ENCODE measurements at regions not wholly inside any gene's neighbourhood (a gene's known extent, or its start where the extent isn't known, plus 50 kb on each side); places are given as distances from the start of the nearest gene placed in this dataset.

DNA sequence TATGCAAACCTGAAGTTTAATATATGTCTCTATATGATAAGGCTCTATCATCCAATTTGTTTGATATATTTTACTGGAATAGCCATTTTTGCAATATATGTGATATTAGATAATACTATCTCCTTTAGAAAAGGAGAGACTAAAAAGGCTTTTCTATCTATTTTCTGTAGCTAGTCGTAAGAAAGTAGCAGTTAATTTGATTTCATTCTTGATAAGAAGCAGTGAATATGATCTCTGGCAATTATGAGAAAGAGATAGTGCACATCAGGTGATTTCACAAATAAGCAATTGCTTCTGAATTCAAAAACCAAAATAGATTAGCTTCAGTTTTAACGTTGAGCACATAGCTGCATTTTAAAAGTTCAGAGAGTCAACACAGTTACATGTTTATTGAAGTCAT is 1318.4 kb downstream of the CDH8 start:
- H2AFZ ChIP-seq, result no peak overlapping the region
- no peak overlapping the region for H3K4me3 ChIP-seq
- BruUV-seq (replicated peaks), result no TSS peak
- H3K4me2 ChIP-seq, result no peak overlapping the region
- no peaks in the 10 kb centered on the region for H3F3A ChIP-seq (ENCODE audit: insufficient read depth, low read depth)
- no peaks in the 10 kb centered on the region; the same call in 1 of the 2 replicates for H3K9me3 ChIP-seq (ENCODE audit: insufficient read depth, low read depth)
- no peaks in the 10 kb centered on the region for H4K20me1 ChIP-seq (ENCODE audit: insufficient read depth)
- H3K9me2 ChIP-seq (ENCODE audit: insufficient read depth), result no peaks in the 10 kb centered on the region
- DNase-seq, result no peak
- H3K4me1 ChIP-seq (replicated peaks; ENCODE audit: insufficient read depth), result no peaks in the 10 kb centered on the region
- H3K27me3 ChIP-seq (ENCODE audit: insufficient read depth, low read depth), result no peaks in the 10 kb centered on the region
- no peaks in the 10 kb centered on the region for H3K79me2 ChIP-seq (ENCODE audit: low read depth)
- TF ChIP-seq EZH2 (IDR thresholded peaks at IDR 0.05; ENCODE audit: low read depth), result no peak
- TF ChIP-seq, protein P1, sequence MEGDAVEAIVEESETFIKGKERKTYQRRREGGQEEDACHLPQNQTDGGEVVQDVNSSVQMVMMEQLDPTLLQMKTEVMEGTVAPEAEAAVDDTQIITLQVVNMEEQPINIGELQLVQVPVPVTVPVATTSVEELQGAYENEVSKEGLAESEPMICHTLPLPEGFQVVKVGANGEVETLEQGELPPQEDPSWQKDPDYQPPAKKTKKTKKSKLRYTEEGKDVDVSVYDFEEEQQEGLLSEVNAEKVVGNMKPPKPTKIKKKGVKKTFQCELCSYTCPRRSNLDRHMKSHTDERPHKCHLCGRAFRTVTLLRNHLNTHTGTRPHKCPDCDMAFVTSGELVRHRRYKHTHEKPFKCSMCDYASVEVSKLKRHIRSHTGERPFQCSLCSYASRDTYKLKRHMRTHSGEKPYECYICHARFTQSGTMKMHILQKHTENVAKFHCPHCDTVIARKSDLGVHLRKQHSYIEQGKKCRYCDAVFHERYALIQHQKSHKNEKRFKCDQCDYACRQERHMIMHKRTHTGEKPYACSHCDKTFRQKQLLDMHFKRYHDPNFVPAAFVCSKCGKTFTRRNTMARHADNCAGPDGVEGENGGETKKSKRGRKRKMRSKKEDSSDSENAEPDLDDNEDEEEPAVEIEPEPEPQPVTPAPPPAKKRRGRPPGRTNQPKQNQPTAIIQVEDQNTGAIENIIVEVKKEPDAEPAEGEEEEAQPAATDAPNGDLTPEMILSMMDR (conservative IDR thresholded peaks at IDR 0.05), result no peak
- H3K36me3 ChIP-seq (ENCODE audit: low read depth), result no peaks in the 10 kb centered on the region
- ChIA-PET POLR2A (ENCODE audit: unreplicated experiment) (no interaction called here), CTCF (no interaction called here)
- intact Hi-C loops (cut with micrococcal nuclease; ENCODE audit: unreplicated experiment), result no loop called here
- no peak overlapping the region for H3K27ac ChIP-seq

DNA sequence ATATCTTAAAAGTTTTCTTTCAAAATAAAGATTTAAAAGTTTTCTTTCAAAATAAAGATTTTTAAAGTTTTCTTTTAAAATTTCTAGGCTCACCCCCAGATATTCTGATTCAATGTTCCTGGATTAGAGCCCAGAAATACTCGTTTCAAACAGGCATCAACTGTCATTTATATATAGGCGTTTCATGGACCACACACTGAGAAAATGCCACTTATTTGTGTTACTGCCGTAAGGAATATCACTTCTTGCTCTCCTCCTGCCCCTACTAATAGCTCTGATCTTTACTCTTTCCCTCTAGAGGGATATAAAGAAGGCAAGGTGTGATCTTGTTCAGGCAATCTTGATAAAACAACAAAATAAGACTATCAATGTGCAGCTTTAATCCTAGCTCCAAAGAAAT is 1324.1 kb downstream of the CDH8 start:
- POLR2A ChIA-PET (ENCODE audit: unreplicated experiment), result no interaction called here
- H3K36me3 ChIP-seq (ENCODE audit: low read depth), result no peaks in the 10 kb centered on the region
- no peaks in the 10 kb centered on the region for H3F3A ChIP-seq (ENCODE audit: insufficient read depth, low read depth)
- DNase-seq, result no peak
- H4K20me1 ChIP-seq (ENCODE audit: insufficient read depth), result no peaks in the 10 kb centered on the region
- H3K4me2 ChIP-seq, result no peak overlapping the region
- BruUV-seq (replicated peaks), result no TSS peak
- H3K27ac ChIP-seq, result no peak overlapping the region
- H3K9me3 ChIP-seq (ENCODE audit: insufficient read depth, low read depth), result no peaks in the 10 kb centered on the region; the same call in 1 of the 2 replicates
- no peak overlapping the region for H3K4me3 ChIP-seq
- no peaks in the 10 kb centered on the region for H3K27me3 ChIP-seq (ENCODE audit: insufficient read depth, low read depth)
- CTCF ChIA-PET, result no interaction called here
- intact Hi-C loops (cut with micrococcal nuclease; ENCODE audit: unreplicated experiment), result no loop called here
- no peaks in the 10 kb centered on the region for H3K9me2 ChIP-seq (ENCODE audit: insufficient read depth)
- no peak for TF ChIP-seq EZH2 (IDR thresholded peaks at IDR 0.05; ENCODE audit: low read depth)
- TF ChIP-seq, protein P1 (conservative IDR thresholded peaks at IDR 0.05), result no peak
- no peak overlapping the region for H2AFZ ChIP-seq
- H3K4me1 ChIP-seq (replicated peaks; ENCODE audit: insufficient read depth), result no peaks in the 10 kb centered on the region
- H3K79me2 ChIP-seq (ENCODE audit: low read depth), result no peaks in the 10 kb centered on the region

DNA sequence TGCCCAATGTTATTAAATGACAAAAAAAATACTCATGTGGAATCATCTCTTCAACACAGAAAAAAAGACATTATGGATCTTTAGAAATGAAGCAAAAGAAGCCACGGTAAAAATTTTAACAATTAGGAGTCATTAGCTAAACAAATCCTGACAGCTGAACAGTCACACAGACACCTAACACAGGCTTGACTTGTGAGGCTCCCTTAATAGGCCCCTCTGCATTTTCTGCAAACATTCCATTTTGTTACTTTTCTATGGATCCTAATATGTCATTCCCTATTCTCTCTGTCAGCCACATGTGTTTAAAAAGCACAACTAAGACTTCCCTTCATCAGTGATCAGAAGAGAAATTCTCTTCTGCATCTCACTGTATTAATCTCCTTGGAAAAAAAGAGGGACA is 1331.5 kb downstream of the CDH8 start:
- H3K4me1 ChIP-seq (replicated peaks; ENCODE audit: insufficient read depth), result no peaks in the 10 kb centered on the region
- no peak overlapping the region for H3K4me3 ChIP-seq
- no peaks in the 10 kb centered on the region for H3K36me3 ChIP-seq (ENCODE audit: low read depth)
- H3K27ac ChIP-seq, result no peak overlapping the region
- no peaks in the 10 kb centered on the region for H4K20me1 ChIP-seq (ENCODE audit: insufficient read depth)
- H3K9me2 ChIP-seq (ENCODE audit: insufficient read depth), result no peaks in the 10 kb centered on the region
- DNase-seq, result no peak
- no peak overlapping the region for H2AFZ ChIP-seq
- ChIA-PET CTCF (no interaction called here), POLR2A (ENCODE audit: unreplicated experiment) (no interaction called here)
- no peak overlapping the region for H3K4me2 ChIP-seq
- intact Hi-C loops (cut with micrococcal nuclease; ENCODE audit: unreplicated experiment), result no loop called here
- BruUV-seq (replicated peaks), result no TSS peak
- no peaks in the 10 kb centered on the region for H3K27me3 ChIP-seq (ENCODE audit: insufficient read depth, low read depth)
- no peaks in the 10 kb centered on the region for H3F3A ChIP-seq (ENCODE audit: insufficient read depth, low read depth)
- no peaks in the 10 kb centered on the region for H3K9me3 ChIP-seq (ENCODE audit: insufficient read depth, low read depth)
- TF ChIP-seq EZH2 (IDR thresholded peaks at IDR 0.05; ENCODE audit: low read depth), result no peak
- TF ChIP-seq, protein P1 (conservative IDR thresholded peaks at IDR 0.05), result no peak
- no peaks in the 10 kb centered on the region for H3K79me2 ChIP-seq (ENCODE audit: low read depth)

All from PC-9 (cell line).